Duodenal mucosa (tissue), 2 donors: ENCODE measurements at regions not wholly inside any gene's neighbourhood (a gene's known extent, or its start where the extent isn't known, plus 50 kb on each side); places are given as distances from the start of the nearest gene placed in this dataset.

Experiments
- H3K27ac ChIP-seq: one replicate; pipeline ENCODE4 v1.7.0; 2013; ENCODE audit warnings: low read depth, low read length
- H3K27me3 ChIP-seq, 2 donors: one replicate each; pipeline ENCODE4 v1.7.0; 2013; ENCODE audit warnings: low read length in 2 of 2, control low read depth in 1 of 2; ENCODE audit not compliant: insufficient read depth in 2 of 2, control insufficient read depth in 1 of 2
- H3K36me3 ChIP-seq, 2 donors: one replicate each; pipeline ENCODE4 v1.7.0; 2013; ENCODE audit warnings: low read length in 2 of 2, control low read depth in 1 of 2; ENCODE audit not compliant: insufficient read depth in 2 of 2, control insufficient read depth in 1 of 2
- H3K4me1 ChIP-seq, 2 donors: one replicate each; pipeline ENCODE4 v1.7.0; 2013; ENCODE audit warnings: low read length in 2 of 2, control low read depth in 1 of 2; ENCODE audit not compliant: insufficient read depth in 2 of 2, control insufficient read depth in 1 of 2
- H3K4me3 ChIP-seq, 2 donors: one replicate each; pipeline ENCODE4 v1.7.0; 2013; ENCODE audit warnings: low read length in 2 of 2, low read depth in 1 of 2
- H3K9ac ChIP-seq, 2 donors: one replicate each; pipeline ENCODE4 v1.7.0; 2013; ENCODE audit warnings: low read length in 2 of 2, low read depth in 1 of 2
- H3K9me3 ChIP-seq, 2 donors: one replicate each; pipeline ENCODE4 v1.7.0; 2013; ENCODE audit warnings: low read length in 2 of 2, control low read depth in 1 of 2; ENCODE audit not compliant: control insufficient read depth in 1 of 2

GRCh38 chr10:106078895-106079576, 1085.5 kb downstream of the SORCS1 start:
- no peak overlapping the region for H3K9ac ChIP-seq
- H3K27me3 ChIP-seq, result no peaks in the 10 kb centered on the region
- H3K4me1 ChIP-seq, result no peaks in the 10 kb centered on the region
- no peaks in the 10 kb centered on the region for H3K36me3 ChIP-seq
- no peaks in the 10 kb centered on the region for H3K9me3 ChIP-seq
- H3K27ac ChIP-seq, result no peak overlapping the region
- H3K4me3 ChIP-seq, result no peak overlapping the region

- H3K27ac ChIP-seq, result no peak overlapping the region
- no peak overlapping the region for H3K4me3 ChIP-seq
- no peak overlapping the region for H3K9ac ChIP-seq
- H3K27me3 ChIP-seq, result no peaks in the 10 kb centered on the region
- no peaks in the 10 kb centered on the region for H3K36me3 ChIP-seq
- no peaks in the 10 kb centered on the region for H3K4me1 ChIP-seq
- peaks cover 0 to 11% of the 10 kb centered on the region in 2 donors for H3K9me3 ChIP-seq
These were observed 1088.0 kb downstream of the SORCS1 start for GRCh38 chr10:106076496-106076895.

- H3K36me3 ChIP-seq, result no peaks in the 10 kb centered on the region
- no peaks in the 10 kb centered on the region for H3K9me3 ChIP-seq
- H3K9ac ChIP-seq, result no peak overlapping the region
- no peaks in the 10 kb centered on the region for H3K27me3 ChIP-seq
- no peak overlapping the region for H3K27ac ChIP-seq
- no peak overlapping the region for H3K4me3 ChIP-seq
- no peaks in the 10 kb centered on the region for H3K4me1 ChIP-seq
These were observed 1111.4 kb downstream of the SORCS1 start for GRCh38 chr10:106053061-106053460.

GRCh38 chr10:106044503-106044902, 1120.0 kb downstream of the SORCS1 start:
- no peak overlapping the region for H3K4me3 ChIP-seq
- H3K9ac ChIP-seq, result no peak overlapping the region
- H3K27ac ChIP-seq, result no peak overlapping the region
- H3K4me1 ChIP-seq, result no peaks in the 10 kb centered on the region
- H3K36me3 ChIP-seq, result no peaks in the 10 kb centered on the region
- no peaks in the 10 kb centered on the region for H3K27me3 ChIP-seq
- peaks cover 0 to 3% of the 10 kb centered on the region in 2 donors for H3K9me3 ChIP-seq

GRCh38 chr10:106043863-106044262, 1120.6 kb downstream of the SORCS1 start:
- no peaks in the 10 kb centered on the region for H3K36me3 ChIP-seq
- no peaks in the 10 kb centered on the region for H3K27me3 ChIP-seq
- H3K4me3 ChIP-seq, result no peak overlapping the region
- H3K9ac ChIP-seq, result no peak overlapping the region
- H3K4me1 ChIP-seq, result no peaks in the 10 kb centered on the region
- H3K9me3 ChIP-seq, result peaks cover 0 to 3% of the 10 kb centered on the region in 2 donors
- H3K27ac ChIP-seq, result no peak overlapping the region

- no peaks in the 10 kb centered on the region for H3K9me3 ChIP-seq
- no peak overlapping the region for H3K4me3 ChIP-seq
- H3K36me3 ChIP-seq, result no peaks in the 10 kb centered on the region
- no peaks in the 10 kb centered on the region for H3K27me3 ChIP-seq
- no peaks in the 10 kb centered on the region for H3K4me1 ChIP-seq
- H3K9ac ChIP-seq, result no peak overlapping the region
- no peak overlapping the region for H3K27ac ChIP-seq
These were observed 1126.3 kb downstream of the SORCS1 start for GRCh38 chr10:106038246-106038645.

GRCh38 chr10:106033065-106033464, 1131.4 kb downstream of the SORCS1 start:
- Histone ChIP-seq H3K9ac (no peak overlapping the region), H3K27me3 (no peaks in the 10 kb centered on the region), H3K27ac (no peak overlapping the region), H3K9me3 (no peaks in the 10 kb centered on the region), H3K4me1 (no peaks in the 10 kb centered on the region), H3K4me3 (no peak overlapping the region), H3K36me3 (no peaks in the 10 kb centered on the region)

- Histone ChIP-seq H3K4me1 (no peaks in the 10 kb centered on the region), H3K27ac (no peak overlapping the region), H3K4me3 (no peak overlapping the region), H3K9me3 (no peaks in the 10 kb centered on the region), H3K27me3 (no peaks in the 10 kb centered on the region), H3K9ac (no peak overlapping the region), H3K36me3 (no peaks in the 10 kb centered on the region)
These were observed 1132.0 kb downstream of the SORCS1 start for GRCh38 chr10:106032450-106033002.

GRCh38 chr10:106027240-106027639, 1137.3 kb downstream of the SORCS1 start:
- no peaks in the 10 kb centered on the region for H3K4me1 ChIP-seq
- no peak overlapping the region for H3K4me3 ChIP-seq
- H3K36me3 ChIP-seq, result no peaks in the 10 kb centered on the region
- no peak overlapping the region for H3K27ac ChIP-seq
- H3K9me3 ChIP-seq, result no peaks in the 10 kb centered on the region
- H3K27me3 ChIP-seq, result no peaks in the 10 kb centered on the region
- H3K9ac ChIP-seq, result no peak overlapping the region

- no peaks in the 10 kb centered on the region for H3K36me3 ChIP-seq
These were observed 1139.2 kb downstream of the SORCS1 start for GRCh38 chr10:106025208-106025811.

More at GRCh38 chr10:106025208-106025811, 1139.2 kb downstream of the SORCS1 start:
- H3K9ac ChIP-seq, result no peak overlapping the region
- no peak overlapping the region for H3K4me3 ChIP-seq
- no peak overlapping the region for H3K27ac ChIP-seq
- no peaks in the 10 kb centered on the region for H3K9me3 ChIP-seq
- H3K27me3 ChIP-seq, result no peaks in the 10 kb centered on the region
- H3K4me1 ChIP-seq, result no peaks in the 10 kb centered on the region
